Mesendoderm (in vitro differentiated cells): ENCODE measurements at regions not wholly inside any gene's neighbourhood (a gene's known extent, or its start where the extent isn't known, plus 50 kb on each side); places are given as distances from the start of the nearest gene placed in this dataset.

Experiments used
- DNase-seq: peaks from one replicate; pipeline ENCODE4 v3.0.0; 2013
- H2AK5ac ChIP-seq: 2 replicates; pipeline ENCODE4 v1.6.1; 2013; ENCODE audit warnings: low read length, inconsistent platforms
- H2BK120ac ChIP-seq: 2 replicates; pipeline ENCODE4 v1.6.1; 2013; ENCODE audit warnings: low read depth, mild to moderate bottlenecking, low read length, moderate library complexity, mixed read lengths
- H2BK15ac ChIP-seq: replicated peaks from 2 replicates; pipeline ENCODE4 v1.6.1; 2013; ENCODE audit warnings: low read depth, mild to moderate bottlenecking, moderate library complexity
- H2BK5ac ChIP-seq: 2 replicates; pipeline ENCODE4 v1.6.1; 2013; ENCODE audit warnings: low read length, inconsistent platforms
- H3K18ac ChIP-seq: 2 replicates; pipeline ENCODE4 v1.6.1; 2013; ENCODE audit warnings: mild to moderate bottlenecking, low read length, mixed read lengths
- H3K23ac ChIP-seq: one replicate; pipeline ENCODE4 v1.6.1; 2013; ENCODE audit warnings: low read length
- H3K27ac ChIP-seq: 2 replicates; pipeline ENCODE4 v1.5.1; 2013; ENCODE audit warnings: low read depth, mild to moderate bottlenecking, inconsistent platforms, low read length, moderate library complexity
- H3K27me3 ChIP-seq: 2 replicates; pipeline ENCODE4 v1.6.1; 2013; ENCODE audit warnings: low read length, control low read depth, mild to moderate bottlenecking, inconsistent platforms; ENCODE audit not compliant: insufficient read depth, poor library complexity
- H3K36me3 ChIP-seq: 2 replicates; pipeline ENCODE4 v1.6.1; 2013; ENCODE audit warnings: low read length, inconsistent platforms; ENCODE audit not compliant: control insufficient read depth, insufficient read depth
- H3K4ac ChIP-seq: one replicate; pipeline ENCODE4 v1.6.1; 2013; ENCODE audit warnings: low read depth, mild to moderate bottlenecking, low read length, moderate library complexity
- H3K4me1 ChIP-seq: 2 replicates; pipeline ENCODE4 v1.6.1; 2013; ENCODE audit warnings: low read depth, low read length, inconsistent platforms; ENCODE audit not compliant: control insufficient read depth
- H3K4me2 ChIP-seq: 2 replicates; pipeline ENCODE4 v1.6.1; 2013; ENCODE audit warnings: low read length
- H3K4me3 ChIP-seq: 2 replicates; pipeline ENCODE4 v1.5.1; 2013; ENCODE audit warnings: mild to moderate bottlenecking, low read length
- H3K56ac ChIP-seq: one replicate; pipeline ENCODE4 v1.6.1; 2013; ENCODE audit warnings: low read length
- H3K79me1 ChIP-seq: 2 replicates; pipeline ENCODE4 v1.6.1; 2013; ENCODE audit warnings: low read length, inconsistent platforms
- H3K79me2 ChIP-seq: 2 replicates; pipeline ENCODE4 v1.6.1; 2013; ENCODE audit warnings: mild to moderate bottlenecking, low read length; ENCODE audit not compliant: control insufficient read depth, insufficient read depth
- H3K9ac ChIP-seq: 2 replicates; pipeline ENCODE4 v1.6.1; 2013; ENCODE audit warnings: low read length, inconsistent platforms
- H4K5ac ChIP-seq: one replicate; pipeline ENCODE4 v1.6.1; 2013; ENCODE audit warnings: low read length
- H4K8ac ChIP-seq: one replicate; pipeline ENCODE4 v1.6.1; 2013; ENCODE audit warnings: low read depth, mild to moderate bottlenecking, control low read depth, low read length, moderate library complexity
- WGBS: extraction: QIAGEN DNeasy Blood & Tissue Kit; methylation state at CpG from one replicate; pipeline ENCODE4 v1.1.7; 2013; ENCODE audit warnings: low lambda C conversion rate, missing lambda C conversion rate; ENCODE audit not compliant: insufficient coverage; ENCODE audit errors: extremely low coverage; 5-methylcytosine and 5-hydroxymethylcytosine counted together

- Histone ChIP-seq H3K9ac (no peak overlapping the region), H3K4me1 (no peaks in the 10 kb centered on the region), H3K36me3 (no peaks in the 10 kb centered on the region), H4K5ac (no peak overlapping the region), H3K4me3 (no peak overlapping the region), H3K27me3 (no peaks in the 10 kb centered on the region), H2BK5ac (no peak overlapping the region), H3K79me1 (no peaks in the 10 kb centered on the region), H3K18ac (no peak overlapping the region), H3K79me2 (no peaks in the 10 kb centered on the region), H3K56ac (no peak overlapping the region), H3K4ac (no peak overlapping the region), H3K4me2 (no peak overlapping the region), H2AK5ac (no peak overlapping the region), H2BK15ac (no peak overlapping the region), H2BK120ac (no peak overlapping the region), H3K23ac (no peak overlapping the region), H4K8ac (no peak overlapping the region), H3K27ac (no peak overlapping the region)
- no peak for DNase-seq
- WGBS = no CpG with 5 or more reads among the region's 4 CpGs
Measured at GRCh38 chr4:62923783-62924182, 1485.5 kb downstream of the TECRL start.

- Histone ChIP-seq H2BK15ac (no peak overlapping the region), H3K23ac (no peak overlapping the region), H3K79me2 (no peaks in the 10 kb centered on the region), H3K18ac (no peak overlapping the region), H3K4me2 (no peak overlapping the region), H3K4me3 (no peak overlapping the region), H2AK5ac (no peak overlapping the region), H2BK5ac (no peak overlapping the region), H3K4me1 (no peaks in the 10 kb centered on the region), H3K27ac (no peak overlapping the region), H4K8ac (no peak overlapping the region), H3K9ac (no peak overlapping the region), H3K36me3 (no peaks in the 10 kb centered on the region), H3K56ac (no peak overlapping the region), H3K79me1 (no peaks in the 10 kb centered on the region), H4K5ac (no peak overlapping the region), H3K27me3 (no peaks in the 10 kb centered on the region), H2BK120ac (no peak overlapping the region), H3K4ac (no peak overlapping the region)
- no peak for DNase-seq
- WGBS = no CpG with 5 or more reads among the region's 2 CpGs
Measured at GRCh38 chr4:62917649-62918048, 1491.6 kb downstream of the TECRL start.

GRCh38 chr4:62914758-62915157 lies 1494.5 kb downstream of the TECRL start:
- Histone ChIP-seq H2BK120ac (no peak overlapping the region), H3K4me1 (no peaks in the 10 kb centered on the region), H3K27ac (no peak overlapping the region), H4K8ac (no peak overlapping the region), H2AK5ac (no peak overlapping the region), H3K79me1 (no peaks in the 10 kb centered on the region), H2BK5ac (no peak overlapping the region), H3K79me2 (no peaks in the 10 kb centered on the region), H3K18ac (no peak overlapping the region), H3K23ac (no peak overlapping the region), H3K56ac (no peak overlapping the region), H3K4ac (no peak overlapping the region), H3K4me2 (no peak overlapping the region), H4K5ac (no peak overlapping the region), H3K36me3 (no peaks in the 10 kb centered on the region), H2BK15ac (no peak overlapping the region), H3K4me3 (no peak overlapping the region), H3K9ac (no peak overlapping the region), H3K27me3 (no peaks in the 10 kb centered on the region)
- no peak for DNase-seq
- WGBS = no CpG with 5 or more reads among the region's 4 CpGs

GRCh38 chr4:62913065-62913464 lies 1496.2 kb downstream of the TECRL start:
- Histone ChIP-seq H3K27me3 (no peaks in the 10 kb centered on the region), H3K4me3 (no peak overlapping the region), H3K4ac (no peak overlapping the region), H3K9ac (no peak overlapping the region), H3K4me1 (no peaks in the 10 kb centered on the region), H3K79me2 (no peaks in the 10 kb centered on the region), H3K23ac (no peak overlapping the region), H3K79me1 (no peaks in the 10 kb centered on the region), H4K5ac (no peak overlapping the region), H2AK5ac (no peak overlapping the region), H3K4me2 (no peak overlapping the region), H2BK15ac (no peak overlapping the region), H4K8ac (no peak overlapping the region), H3K56ac (no peak overlapping the region), H2BK5ac (no peak overlapping the region), H3K18ac (no peak overlapping the region), H3K27ac (no peak overlapping the region), H2BK120ac (no peak overlapping the region), H3K36me3 (no peaks in the 10 kb centered on the region)
- WGBS = no CpG with 5 or more reads among the region's 1 CpG
- no peak for DNase-seq

- H3K4me3 ChIP-seq = no peak overlapping the region
- H2BK5ac ChIP-seq = no peak overlapping the region
- DNase-seq = no peak
- no peak overlapping the region for H2AK5ac ChIP-seq
- no peak overlapping the region for H3K27ac ChIP-seq
- H3K4me1 ChIP-seq = no peaks in the 10 kb centered on the region
- H2BK15ac ChIP-seq = no peak overlapping the region
- no peak overlapping the region for H3K4ac ChIP-seq
- H3K36me3 ChIP-seq = no peaks in the 10 kb centered on the region
- H4K5ac ChIP-seq = no peak overlapping the region
- no peaks in the 10 kb centered on the region for H3K79me2 ChIP-seq
- no peak overlapping the region for H4K8ac ChIP-seq
- H2BK120ac ChIP-seq = no peak overlapping the region
- H3K23ac ChIP-seq = no peak overlapping the region
- no peak overlapping the region for H3K18ac ChIP-seq
- no peak overlapping the region for H3K4me2 ChIP-seq
- no peaks in the 10 kb centered on the region for H3K79me1 ChIP-seq
- no peaks in the 10 kb centered on the region for H3K27me3 ChIP-seq
- no CpG with 5 or more reads among the region's 1 CpG for WGBS
- H3K9ac ChIP-seq = no peak overlapping the region
- no peak overlapping the region for H3K56ac ChIP-seq
Measured at GRCh38 chr4:62912531-62912930, 1496.7 kb downstream of the TECRL start.

- Histone ChIP-seq H2BK15ac (no peak overlapping the region), H3K79me1 (no peaks in the 10 kb centered on the region), H3K79me2 (no peaks in the 10 kb centered on the region), H3K4me1 (no peaks in the 10 kb centered on the region), H3K4ac (no peak overlapping the region), H4K8ac (no peak overlapping the region), H3K36me3 (no peaks in the 10 kb centered on the region), H3K9ac (no peak overlapping the region), H3K4me3 (no peak overlapping the region), H3K27me3 (no peaks in the 10 kb centered on the region), H3K56ac (no peak overlapping the region), H2AK5ac (no peak overlapping the region), H2BK5ac (no peak overlapping the region), H3K4me2 (no peak overlapping the region), H3K27ac (no peak overlapping the region), H2BK120ac (no peak overlapping the region), H3K18ac (no peak overlapping the region), H4K5ac (no peak overlapping the region), H3K23ac (no peak overlapping the region)
- no CpG with 5 or more reads among the region's 3 CpGs for WGBS
- DNase-seq = no peak
Measured at GRCh38 chr4:62909238-62909637, 1500.0 kb downstream of the TECRL start.
